DND-41 (cell line): ENCODE measurements at regions not wholly inside any gene's neighbourhood (a gene's known extent, or its start where the extent isn't known, plus 50 kb on each side); places are given as distances from the start of the nearest gene placed in this dataset.

Source experiments
- ATAC-seq: fragments of 200-7000 bp; cut with Tn5 transposase; 3 replicates; pipeline ENCODE4 v1.9.1; 2021; ENCODE audit warnings: low read depth; ENCODE audit not compliant: insufficient read depth
- DNase-seq: peaks from one replicate; pipeline ENCODE4 v3.0.0-alpha.2; 2020
- H2AFZ ChIP-seq: 2 replicates; pipeline ENCODE4 v1.6.0; 2012; ENCODE audit warnings: low read depth, low read length
- H3K27ac ChIP-seq: 2 replicates; pipeline ENCODE4 v1.5.1; 2012; ENCODE audit warnings: low read length, inconsistent platforms
- H3K27me3 ChIP-seq: fragments of 200-600 bp; sonication (generic); 2 replicates; pipeline ENCODE4 v1.6.0; 2012; ENCODE audit warnings: low read length, mild to moderate bottlenecking, inconsistent platforms; ENCODE audit not compliant: insufficient read depth, poor library complexity
- H3K36me3 ChIP-seq: 2 replicates; pipeline ENCODE4 v1.5.1; 2012; ENCODE audit warnings: low read length, inconsistent platforms; ENCODE audit not compliant: insufficient read depth
- H3K4me1 ChIP-seq: 2 replicates; pipeline ENCODE4 v1.5.1; 2012; ENCODE audit warnings: mild to moderate bottlenecking, low read length; ENCODE audit not compliant: insufficient read depth
- H3K4me2 ChIP-seq: 2 replicates; pipeline ENCODE4 v1.6.0; 2012; ENCODE audit warnings: mild to moderate bottlenecking, moderate library complexity, low read length, inconsistent platforms; ENCODE audit not compliant: insufficient read depth
- H3K4me3 ChIP-seq, 2 experiments: fragments of 200-600 bp in 1 of 2; shearing (Covaris generic) in 1 of 2; 2 replicates each; pipeline ENCODE4 v1.5.1; 2012 to 2016; ENCODE audit warnings: inconsistent platforms in 2 of 2, low read length in 2 of 2, mild to moderate bottlenecking in 2 of 2, low read depth in 1 of 2, moderate library complexity in 1 of 2
- H3K79me2 ChIP-seq: 2 replicates; pipeline ENCODE4 v1.6.0; 2012; ENCODE audit warnings: low read length, inconsistent platforms; ENCODE audit not compliant: insufficient read depth
- H3K9ac ChIP-seq: 2 replicates; pipeline ENCODE4 v1.6.0; 2012; ENCODE audit warnings: low read depth, mild to moderate bottlenecking, inconsistent platforms, low read length, moderate library complexity
- H3K9me3 ChIP-seq: 2 replicates; pipeline ENCODE4 v1.5.1; 2012; ENCODE audit warnings: low read length, moderate library complexity, mild to moderate bottlenecking, inconsistent platforms; ENCODE audit not compliant: insufficient read depth, severe bottlenecking
- H4K20me1 ChIP-seq: 2 replicates; pipeline ENCODE4 v1.6.0; 2012; ENCODE audit warnings: low read length; ENCODE audit not compliant: insufficient read depth
- CTCF ChIP-seq: IDR thresholded peaks from 2 replicates; pipeline ENCODE4 v1.5.1; 2012; ENCODE audit warnings: borderline replicate concordance, low read length, moderate library complexity, mild to moderate bottlenecking; ENCODE audit not compliant: poor library complexity, severe bottlenecking; ENCODE audit errors: extremely low read depth
- EZH2 ChIP-seq: IDR thresholded peaks from 3 replicates; pipeline ENCODE4 v1.6.1; 2012; ENCODE audit warnings: borderline replicate concordance, low read depth, mild to moderate bottlenecking, moderate library complexity, low read length, inconsistent platforms; ENCODE audit not compliant: severe bottlenecking

DNA sequence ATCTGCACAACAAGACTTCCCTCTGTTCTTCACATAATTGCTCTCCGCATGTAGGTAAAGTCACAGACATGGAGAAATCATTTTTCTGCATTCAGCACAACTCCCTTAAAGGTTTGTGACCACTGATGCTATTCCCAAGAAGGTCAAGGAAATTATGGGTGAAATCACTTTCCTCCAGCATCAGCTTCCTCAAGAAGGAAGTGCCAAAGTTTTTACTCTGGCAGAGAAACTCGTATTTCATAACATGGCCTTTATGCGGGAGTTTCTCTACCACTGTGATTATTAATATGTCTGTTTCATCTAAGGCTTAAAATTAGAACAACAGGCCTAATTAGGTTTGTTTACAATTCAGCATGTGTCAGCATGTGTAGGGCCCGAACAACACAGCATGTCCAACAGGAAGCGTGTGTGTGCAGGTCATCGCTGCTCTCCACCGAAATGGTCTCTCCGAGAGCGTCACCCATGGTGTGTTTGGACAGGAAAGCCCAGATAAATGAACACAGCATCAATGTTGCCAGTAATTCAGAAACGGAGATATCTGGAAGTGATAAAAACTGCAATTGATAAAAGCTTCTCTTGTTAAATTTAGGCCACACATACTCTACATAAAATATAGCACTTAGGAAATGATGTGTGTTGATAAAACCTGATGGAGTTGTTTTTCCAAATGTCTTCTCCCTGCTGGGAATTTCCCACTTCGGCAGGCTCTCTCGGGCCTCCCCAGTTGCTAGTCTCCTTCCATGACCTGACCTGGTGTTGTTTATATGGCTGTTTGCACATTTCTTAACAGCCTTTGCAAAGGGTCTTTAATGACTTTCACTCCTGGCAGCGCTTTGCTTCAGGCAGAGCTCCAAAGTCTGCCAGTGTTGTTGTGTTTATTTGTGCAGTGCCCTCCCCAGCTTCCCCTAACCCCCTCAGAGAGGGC is 265.1 kb upstream of the CEP162 start:
- H3K9me3 ChIP-seq = peaks cover 2% of the 10 kb centered on the region
- H3K27ac ChIP-seq = no peak overlapping the region
- H3K4me1 ChIP-seq = no peaks in the 10 kb centered on the region
- H2AFZ ChIP-seq = no peak overlapping the region
- no peak for TF ChIP-seq CTCF
- TF ChIP-seq EZH2 = no peak
- no peak overlapping the region for H3K4me3 ChIP-seq
- H3K4me2 ChIP-seq = no peak overlapping the region
- ATAC-seq (no peak), DNase-seq (no peak)
- H3K79me2 ChIP-seq = no peaks in the 10 kb centered on the region
- H4K20me1 ChIP-seq = no peaks in the 10 kb centered on the region
- no peaks in the 10 kb centered on the region for H3K36me3 ChIP-seq
- H3K9ac ChIP-seq = no peak overlapping the region
- no peaks in the 10 kb centered on the region for H3K27me3 ChIP-seq

GRCh38 chr6:84489598-84489997 is 262.2 kb upstream of the CEP162 start:
- no peak for ATAC-seq
- TF ChIP-seq EZH2 (no peak), CTCF (no peak)
- Histone ChIP-seq H2AFZ (no peak overlapping the region), H3K4me3 (no peak overlapping the region), H3K9me3 (peaks cover 2% of the 10 kb centered on the region), H3K27me3 (no peaks in the 10 kb centered on the region), H4K20me1 (no peaks in the 10 kb centered on the region), H3K4me2 (no peak overlapping the region), H3K27ac (no peak overlapping the region), H3K79me2 (no peaks in the 10 kb centered on the region), H3K4me1 (no peaks in the 10 kb centered on the region), H3K36me3 (no peaks in the 10 kb centered on the region), H3K9ac (no peak overlapping the region)
- DNase-seq = no peak

DNA sequence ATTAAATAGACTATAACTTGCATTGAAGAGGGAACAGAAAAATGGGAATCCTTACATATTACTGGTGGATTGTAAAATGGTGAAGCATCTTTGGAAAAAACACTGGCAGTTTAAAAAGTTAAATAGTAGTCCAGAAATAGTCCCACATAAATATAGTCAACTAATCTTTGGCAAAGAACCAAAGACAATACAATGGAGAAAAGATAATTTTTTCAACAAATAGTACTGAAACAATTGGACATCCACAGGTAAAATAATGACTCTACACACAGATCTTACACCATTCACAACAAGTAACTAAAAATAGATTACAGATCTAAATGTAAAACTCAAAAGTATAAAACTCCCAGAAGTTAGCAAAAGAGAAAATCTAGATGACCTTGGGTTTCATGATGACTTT is 259.1 kb upstream of the CEP162 start:
- DNase-seq (no peak), ATAC-seq (no peak)
- no peak overlapping the region for H3K4me3 ChIP-seq
- H3K4me1 ChIP-seq = no peaks in the 10 kb centered on the region
- no peaks in the 10 kb centered on the region for H3K79me2 ChIP-seq
- no peak overlapping the region for H2AFZ ChIP-seq
- no peaks in the 10 kb centered on the region for H3K27me3 ChIP-seq
- H3K9me3 ChIP-seq = peaks cover 2% of the 10 kb centered on the region
- H3K4me2 ChIP-seq = no peak overlapping the region
- no peaks in the 10 kb centered on the region for H4K20me1 ChIP-seq
- no peak overlapping the region for H3K27ac ChIP-seq
- no peak for TF ChIP-seq EZH2
- TF ChIP-seq CTCF = no peak
- H3K9ac ChIP-seq = no peak overlapping the region
- H3K36me3 ChIP-seq = no peaks in the 10 kb centered on the region
